CD4-positive, alpha-beta memory T cell (primary cell): ENCODE measurements at regions not wholly inside any gene's neighbourhood (a gene's known extent, or its start where the extent isn't known, plus 50 kb on each side); places are given as distances from the start of the nearest gene placed in this dataset.
A peak's percentile ranks its signal among the peaks of the same experiment; 100 is the strongest.

ENCODE experiments used
- CTCF ChIA-PET: fragments of 350-600 bp; sonication (Branson Sonifier 250); formaldehyde crosslinking; loops from one replicate; lab custom pipeline; 2021; ENCODE audit warnings: inconsistent platforms; ENCODE audit not compliant: partially characterized antibody; lab: Charles Lee
- POLR2A ChIA-PET: fragments of 350-600 bp; sonication (Branson Sonifier 250); formaldehyde crosslinking; loops from one replicate; lab custom pipeline; 2021; ENCODE audit not compliant: partially characterized antibody; lab: Charles Lee
- DNase-seq, 5 donors: peaks; one replicate each; pipeline versions ENCODE4 v3.0.0 to v3.0.0-alpha.2; 2020 to 2022; ENCODE audit warnings: mixed read lengths in 1 of 5
- H3K27ac ChIP-seq: one replicate; pipeline ENCODE4 v1.7.0; 2013; ENCODE audit warnings: low read depth, low read length
- H3K27me3 ChIP-seq: 2 replicates; pipeline ENCODE4 v1.7.0; 2013; ENCODE audit warnings: mild to moderate bottlenecking, low read length, moderate library complexity; ENCODE audit not compliant: insufficient read depth
- H3K36me3 ChIP-seq: 2 replicates; pipeline ENCODE4 v1.7.0; 2013; ENCODE audit warnings: mild to moderate bottlenecking, low read length, moderate library complexity; ENCODE audit not compliant: insufficient read depth
- H3K4me1 ChIP-seq: 2 replicates; pipeline ENCODE4 v1.7.0; 2013; ENCODE audit warnings: mild to moderate bottlenecking, low read length, moderate library complexity; ENCODE audit not compliant: insufficient read depth
- H3K4me3 ChIP-seq, 2 donors: one replicate each; pipeline ENCODE4 v1.7.0; 2013; ENCODE audit warnings: low read length in 2 of 2, mild to moderate bottlenecking in 1 of 2
- H3K9me3 ChIP-seq, 2 donors: one replicate each; pipeline ENCODE4 v1.7.0; 2013; ENCODE audit warnings: low read length in 2 of 2, control low read depth in 1 of 2; ENCODE audit not compliant: control insufficient read depth in 1 of 2
- H3K27ac Mint-ChIP-seq, 7 donors: one replicate each; pipeline ENCODE4 v1.8.0; 2020 to 2021; ENCODE audit warnings: mixed read lengths in 7 of 7, mild to moderate bottlenecking in 6 of 7, inconsistent platforms in 3 of 7, moderate library complexity in 3 of 7
- H3K27me3 Mint-ChIP-seq, 2 donors: one replicate each; pipeline ENCODE4 v1.8.0; 2020 to 2021; ENCODE audit warnings: mixed read lengths in 2 of 2
- H3K36me3 Mint-ChIP-seq, 2 donors: one replicate each; pipeline ENCODE4 v1.8.0; 2020 to 2021; ENCODE audit warnings: mixed read lengths in 2 of 2, inconsistent platforms in 1 of 2, mild to moderate bottlenecking in 1 of 2
- H3K4me1 Mint-ChIP-seq, 4 donors: one replicate each; pipeline ENCODE4 v1.8.0; 2020 to 2021; ENCODE audit warnings: mixed read lengths in 4 of 4, mild to moderate bottlenecking in 1 of 4
- H3K4me3 Mint-ChIP-seq, 8 donors: one replicate each; pipeline ENCODE4 v1.8.0; 2020 to 2021; ENCODE audit warnings: mixed read lengths in 8 of 8, mild to moderate bottlenecking in 7 of 8, moderate library complexity in 6 of 8, inconsistent platforms in 3 of 8
- H3K9me3 Mint-ChIP-seq, 8 donors: one replicate each; pipeline ENCODE4 v1.8.0; 2020 to 2021; ENCODE audit warnings: mixed read lengths in 8 of 8, mild to moderate bottlenecking in 5 of 8, inconsistent platforms in 3 of 8, moderate library complexity in 1 of 8
- intact Hi-C: fragments of 100-400 bp; cut with micrococcal nuclease; formaldehyde crosslinking; loops from one replicate; pipeline ENCODE4 v1.15.1; 2023

- Mint-ChIP-seq H3K27me3 (no peaks in the 10 kb centered on the region), H3K9me3 (peaks cover 0 to 11% (median 4%) of the 10 kb centered on the region in 8 donors), H3K4me1 (no peaks in the 10 kb centered on the region), H3K4me3 (no peak overlapping the region), H3K36me3 (no peaks in the 10 kb centered on the region), H3K27ac (no peak overlapping the region)
- no peak for DNase-seq
- H3K27me3 ChIP-seq, result no peaks in the 10 kb centered on the region
- no peaks in the 10 kb centered on the region for H3K4me1 ChIP-seq
- no peak overlapping the region for H3K4me3 ChIP-seq
- no peak overlapping the region for H3K27ac ChIP-seq
- intact Hi-C loops, result no loop called here
- POLR2A ChIA-PET, result no interaction called here
- no peaks in the 10 kb centered on the region for H3K36me3 ChIP-seq
- H3K9me3 ChIP-seq, result no peaks in the 10 kb centered on the region
- CTCF ChIA-PET, result no interaction called here
Observed at GRCh38 chr13:103876571-103876970, 810.4 kb upstream of the SLC10A2 start.

- H3K9me3 Mint-ChIP-seq, result peaks cover 0 to 10% (median 6%) of the 10 kb centered on the region in 8 donors
- Histone ChIP-seq H3K27me3 (no peaks in the 10 kb centered on the region), H3K36me3 (no peaks in the 10 kb centered on the region), H3K4me3 (no peak overlapping the region), H3K9me3 (no peaks in the 10 kb centered on the region), H3K27ac (no peak overlapping the region), H3K4me1 (no peaks in the 10 kb centered on the region)
- no peaks in the 10 kb centered on the region for H3K27me3 Mint-ChIP-seq
- CTCF ChIA-PET, result no interaction called here
- POLR2A ChIA-PET, result no interaction called here
- H3K4me3 Mint-ChIP-seq, result no peak overlapping the region
- H3K4me1 Mint-ChIP-seq, result no peaks in the 10 kb centered on the region
- H3K27ac Mint-ChIP-seq, result no peak overlapping the region
- intact Hi-C loops, result no loop called here
- no peak for DNase-seq
- H3K36me3 Mint-ChIP-seq, result no peaks in the 10 kb centered on the region
Observed at GRCh38 chr13:103873725-103874124, 807.5 kb upstream of the SLC10A2 start.

- Mint-ChIP-seq H3K27me3 (no peaks in the 10 kb centered on the region), H3K4me3 (no peak overlapping the region), H3K27ac (no peak overlapping the region), H3K4me1 (no peaks in the 10 kb centered on the region), H3K36me3 (no peaks in the 10 kb centered on the region), H3K9me3 (peaks cover 2 to 13% (median 4%) of the 10 kb centered on the region in 8 donors)
- no peaks in the 10 kb centered on the region for H3K9me3 ChIP-seq
- H3K4me1 ChIP-seq, result no peaks in the 10 kb centered on the region
- no peaks in the 10 kb centered on the region for H3K36me3 ChIP-seq
- CTCF ChIA-PET, result no interaction called here
- no peak for DNase-seq
- H3K4me3 ChIP-seq, result no peak overlapping the region
- POLR2A ChIA-PET, result no interaction called here
- no peaks in the 10 kb centered on the region for H3K27me3 ChIP-seq
- intact Hi-C loops, result no loop called here
- H3K27ac ChIP-seq, result no peak overlapping the region
Observed at GRCh38 chr13:103866048-103866447, 799.8 kb upstream of the SLC10A2 start.

- CTCF ChIA-PET, result no interaction called here
- Histone ChIP-seq H3K27ac (no peak overlapping the region), H3K36me3 (no peaks in the 10 kb centered on the region), H3K27me3 (no peaks in the 10 kb centered on the region), H3K9me3 (no peaks in the 10 kb centered on the region), H3K4me1 (no peaks in the 10 kb centered on the region), H3K4me3 (no peak overlapping the region)
- no peak overlapping the region for H3K4me3 Mint-ChIP-seq
- peaks cover 0 to 6% (median 2%) of the 10 kb centered on the region in 8 donors for H3K9me3 Mint-ChIP-seq
- H3K27ac Mint-ChIP-seq, result no peak overlapping the region
- no peak for DNase-seq
- no peaks in the 10 kb centered on the region for H3K4me1 Mint-ChIP-seq
- intact Hi-C loops, result no loop called here
- no peaks in the 10 kb centered on the region for H3K27me3 Mint-ChIP-seq
- H3K36me3 Mint-ChIP-seq, result no peaks in the 10 kb centered on the region
- POLR2A ChIA-PET, result no interaction called here
Observed at GRCh38 chr13:103862525-103862924, 796.3 kb upstream of the SLC10A2 start.

- CTCF ChIA-PET, result no interaction called here
- no peak overlapping the region for H3K27ac Mint-ChIP-seq
Observed at GRCh38 chr13:103859952-103860351, 793.7 kb upstream of the SLC10A2 start.

GRCh38 chr13:103852036-103852435 is 785.8 kb upstream of the SLC10A2 start:
- H3K36me3 Mint-ChIP-seq, result no peaks in the 10 kb centered on the region
- no peak overlapping the region for H3K4me3 Mint-ChIP-seq
- no peaks in the 10 kb centered on the region for H3K36me3 ChIP-seq
- no peak overlapping the region for H3K27ac Mint-ChIP-seq
- ChIA-PET CTCF (no interaction called here), POLR2A (no interaction called here)
- H3K4me1 ChIP-seq, result no peaks in the 10 kb centered on the region
- no peaks in the 10 kb centered on the region for H3K27me3 Mint-ChIP-seq
- no peak overlapping the region for H3K27ac ChIP-seq
- intact Hi-C loops, result no loop called here
- no peak for DNase-seq
- H3K4me1 Mint-ChIP-seq, result no peaks in the 10 kb centered on the region
- no peaks in the 10 kb centered on the region for H3K27me3 ChIP-seq
- peaks cover 0 to 8% (median 3%) of the 10 kb centered on the region in 8 donors for H3K9me3 Mint-ChIP-seq
- H3K9me3 ChIP-seq, result no peaks in the 10 kb centered on the region
- H3K4me3 ChIP-seq, result no peak overlapping the region

More at GRCh38 chr13:103859952-103860351, 793.7 kb upstream of the SLC10A2 start:
- Mint-ChIP-seq H3K4me1 (no peaks in the 10 kb centered on the region), H3K4me3 (peak overlapping the region in 1 of 8 donors; percentile 6), H3K9me3 (peaks cover 0 to 7% (median 2%) of the 10 kb centered on the region in 8 donors), H3K36me3 (no peaks in the 10 kb centered on the region), H3K27me3 (no peaks in the 10 kb centered on the region)
- no peak overlapping the region for H3K27ac ChIP-seq
- intact Hi-C loops, result no loop called here
- DNase-seq, result no peak
- POLR2A ChIA-PET, result no interaction called here
- no peaks in the 10 kb centered on the region for H3K36me3 ChIP-seq
- H3K27me3 ChIP-seq, result no peaks in the 10 kb centered on the region
- H3K4me1 ChIP-seq, result no peaks in the 10 kb centered on the region
- H3K4me3 ChIP-seq, result no peak overlapping the region
- no peaks in the 10 kb centered on the region for H3K9me3 ChIP-seq

GRCh38 chr13:103844471-103844870 is 778.3 kb upstream of the SLC10A2 start:
- no peaks in the 10 kb centered on the region for H3K36me3 Mint-ChIP-seq
- POLR2A ChIA-PET, result no interaction called here
- no peak overlapping the region for H3K4me3 ChIP-seq
- H3K4me1 Mint-ChIP-seq, result no peaks in the 10 kb centered on the region
- H3K9me3 Mint-ChIP-seq, result peaks cover 0 to 7% (median 0%) of the 10 kb centered on the region in 8 donors
- no peak for DNase-seq
- H3K9me3 ChIP-seq, result no peaks in the 10 kb centered on the region
- H3K27me3 Mint-ChIP-seq, result no peaks in the 10 kb centered on the region
- intact Hi-C loops, result no loop called here
- no peaks in the 10 kb centered on the region for H3K27me3 ChIP-seq
- no peaks in the 10 kb centered on the region for H3K4me1 ChIP-seq
- H3K36me3 ChIP-seq, result no peaks in the 10 kb centered on the region
- no peak overlapping the region for H3K4me3 Mint-ChIP-seq
- no peak overlapping the region for H3K27ac Mint-ChIP-seq
- CTCF ChIA-PET, result no interaction called here
- H3K27ac ChIP-seq, result no peak overlapping the region

GRCh38 chr13:103839460-103839859 is 773.2 kb upstream of the SLC10A2 start:
- DNase-seq, result no peak
- no peaks in the 10 kb centered on the region for H3K4me1 ChIP-seq
- ChIA-PET CTCF (no interaction called here), POLR2A (no interaction called here)
- peaks cover 0 to 3% (median 1%) of the 10 kb centered on the region in 8 donors for H3K9me3 Mint-ChIP-seq
- intact Hi-C loops, result no loop called here
- H3K27me3 Mint-ChIP-seq, result no peaks in the 10 kb centered on the region
- no peak overlapping the region for H3K27ac ChIP-seq
- no peaks in the 10 kb centered on the region for H3K36me3 ChIP-seq
- no peaks in the 10 kb centered on the region for H3K27me3 ChIP-seq
- no peak overlapping the region for H3K4me3 Mint-ChIP-seq
- H3K36me3 Mint-ChIP-seq, result no peaks in the 10 kb centered on the region
- H3K27ac Mint-ChIP-seq, result no peak overlapping the region
- no peaks in the 10 kb centered on the region for H3K4me1 Mint-ChIP-seq
- no peaks in the 10 kb centered on the region for H3K9me3 ChIP-seq
- H3K4me3 ChIP-seq, result no peak overlapping the region
